ENCODE measurements at regions not wholly inside any gene's neighbourhood (a gene's known extent, or its start where the extent isn't known, plus 50 kb on each side); places are given as distances from the start of the nearest gene placed in this dataset.

GRCh38 chr5:20463206-20463605 lies 475.2 kb upstream of the CDH18 start:
- Histone ChIP-seq H3K27ac (ENCODE audit: extremely low read length, insufficient read depth, low read length) (no peak overlapping the region), H3K79me2 (ENCODE audit: insufficient read depth, low read length) (no peaks in the 10 kb centered on the region), H4K20me1 (ENCODE audit: insufficient read depth, low read length) (no peaks in the 10 kb centered on the region), H2AFZ (ENCODE audit: low read length) (no peak overlapping the region), H3K9me3 (ENCODE audit: low read length) (no peaks in the 10 kb centered on the region), H3K36me3 (replicated peaks in 1 of 2; ENCODE audit: control insufficient read depth in 1 of 2, insufficient read depth in 2 of 2, low read length in 2 of 2) (no peaks in the 10 kb centered on the region), H3K4me1 (ENCODE audit: insufficient read depth, low read length) (no peaks in the 10 kb centered on the region), H3K4me2 (ENCODE audit: low read depth, low read length) (no peak overlapping the region), H3K27me3 (ENCODE audit: control insufficient read depth in 1 of 2, insufficient read depth in 2 of 2, low read length in 2 of 2) (no peaks in the 10 kb centered on the region), H3K9ac (ENCODE audit: insufficient read depth, low read depth, low read length) (no peak overlapping the region), H3K4me3 (replicated peaks in 1 of 3; ENCODE audit: insufficient read depth in 1 of 3, low read depth in 2 of 3, low read length in 3 of 3) (no peak overlapping the region)
- in situ Hi-C loops (cut with HindIII; ENCODE audit: extremely low pct_ligation_motif_present, low pct_unique_long_range_greater_than_20kb) (no loop called here), intact Hi-C loops (cut with micrococcal nuclease; ENCODE audit: unreplicated experiment) (no loop called here)
- FAIRE-seq (no peak), DNase-seq (ENCODE audit: low spot score) (no peak), ATAC-seq (no peak)
- 0% methylated on average over 4 of the region's 4 CpGs for WGBS (ENCODE audit: low lambda C conversion rate)
- CTCF ChIA-PET (ENCODE audit: low intra/inter-chr PET ratio, low total read pairs) = no interaction called here
- BruUV-seq (replicated peaks) = no TSS peak
- no peak for TF ChIP-seq RAD21 (CRISPR knock-in tag; IDR thresholded peaks at IDR 0.05)
- no peak for TF ChIP-seq ZMYM3 (CRISPR knock-in tag; IDR thresholded peaks at IDR 0.05)
- TF ChIP-seq ZNF335 (CRISPR knock-in tag; IDR thresholded peaks at IDR 0.05) = no peak
- no peak for TF ChIP-seq SOX13 (IDR thresholded peaks at IDR 0.05)
- TF ChIP-seq SOX13 (CRISPR knock-in tag; conservative IDR thresholded peaks at IDR 0.05 in 1 of 2, IDR thresholded peaks at IDR 0.05 in 1 of 2) = no peak
- no peak for TF ChIP-seq FOXK2 (IDR thresholded peaks at IDR 0.05)
- TF ChIP-seq ZNF816 (CRISPR knock-in tag; IDR thresholded peaks at IDR 0.05; ENCODE audit: borderline replicate concordance) = no peak
- TF ChIP-seq CC2D1A (CRISPR knock-in tag; IDR thresholded peaks at IDR 0.05) = no peak
- TF ChIP-seq ZNF451 (CRISPR knock-in tag; IDR thresholded peaks at IDR 0.05) = no peak
- TF ChIP-seq POLR2AphosphoS5 (IDR thresholded peaks at IDR 0.05; ENCODE audit: low read depth, low read length) = no peak
- no peak for TF ChIP-seq MLXIP (CRISPR knock-in tag; IDR thresholded peaks at IDR 0.05; ENCODE audit: borderline replicate concordance)
- TF ChIP-seq ZSCAN30 (CRISPR knock-in tag; IDR thresholded peaks at IDR 0.05) = no peak
- no peak for TF ChIP-seq FOXM1 (CRISPR knock-in tag; IDR thresholded peaks at IDR 0.05)
- TF ChIP-seq ZNF724P (CRISPR knock-in tag; IDR thresholded peaks at IDR 0.05; ENCODE audit: borderline replicate concordance) = no peak
- TF ChIP-seq ATF1 (CRISPR knock-in tag; IDR thresholded peaks at IDR 0.05) = no peak
- POLR2A ChIA-PET = no interaction called here
